Mesenchymal stem cell (in vitro differentiated cells and primary cell): ENCODE measurements at regions not wholly inside any gene's neighbourhood (a gene's known extent, or its start where the extent isn't known, plus 50 kb on each side); places are given as distances from the start of the nearest gene placed in this dataset.

Experiments used
- DNase-seq: peaks from one replicate; pipeline ENCODE4 v3.0.0-alpha.2; 2013
- H2AFZ ChIP-seq: one replicate; pipeline ENCODE4 v1.6.1; 2013; ENCODE audit warnings: low read depth, mild to moderate bottlenecking, control low read depth, inconsistent platforms, low read length, moderate library complexity
- H2AK5ac ChIP-seq: 2 replicates; pipeline ENCODE4 v1.6.1; 2013; ENCODE audit warnings: low read length, moderate library complexity, mild to moderate bottlenecking, inconsistent platforms; ENCODE audit not compliant: severe bottlenecking
- H2BK120ac ChIP-seq: one replicate; pipeline ENCODE4 v1.6.1; 2013; ENCODE audit warnings: low read depth, mild to moderate bottlenecking, inconsistent platforms, low read length, moderate library complexity
- H2BK12ac ChIP-seq, 2 experiments: one replicate each; pipeline ENCODE4 v1.6.1; 2013; ENCODE audit warnings: inconsistent platforms in 2 of 2, low read length in 2 of 2, mild to moderate bottlenecking in 2 of 2, moderate library complexity in 2 of 2, control low read depth in 1 of 2
- H2BK15ac ChIP-seq: one replicate; pipeline ENCODE4 v1.6.1; 2013; ENCODE audit warnings: mild to moderate bottlenecking, low read depth, inconsistent platforms; ENCODE audit not compliant: poor library complexity, severe bottlenecking
- H2BK5ac ChIP-seq: 2 replicates; pipeline ENCODE4 v1.6.1; 2013; ENCODE audit warnings: low read depth, mild to moderate bottlenecking, low read length, control low read depth, inconsistent platforms; ENCODE audit not compliant: poor library complexity, severe bottlenecking
- H3K14ac ChIP-seq, 2 experiments: one replicate each; pipeline ENCODE4 v1.6.1; 2013; ENCODE audit warnings: inconsistent platforms in 2 of 2, low read length in 2 of 2, control low read depth in 1 of 2, mild to moderate bottlenecking in 1 of 2, moderate library complexity in 1 of 2
- H3K18ac ChIP-seq, 2 experiments: one replicate each; pipeline ENCODE4 v1.6.1; 2013; ENCODE audit warnings: inconsistent platforms in 2 of 2, low read length in 2 of 2, control low read depth in 1 of 2, low read depth in 1 of 2, mild to moderate bottlenecking in 1 of 2
- H3K23ac ChIP-seq, 2 experiments: one replicate each; pipeline ENCODE4 v1.6.1; 2013; ENCODE audit warnings: inconsistent platforms in 2 of 2, low read length in 2 of 2, mild to moderate bottlenecking in 2 of 2, moderate library complexity in 2 of 2, control low read depth in 1 of 2
- H3K27ac ChIP-seq: 2 replicates; pipeline ENCODE4 v1.5.1; 2013; ENCODE audit warnings: mild to moderate bottlenecking, moderate library complexity, low read length, control low read depth, inconsistent platforms; ENCODE audit not compliant: poor library complexity, severe bottlenecking
- H3K27me3 ChIP-seq, 2 experiments: 2 replicates each; pipeline versions ENCODE4 v1.6.1 to v1.7.0; 2013; ENCODE audit warnings: low read length in 2 of 2, mild to moderate bottlenecking in 2 of 2, moderate library complexity in 2 of 2, control low read depth in 1 of 2, inconsistent platforms in 1 of 2; ENCODE audit not compliant: control insufficient read depth in 1 of 2, insufficient read depth in 1 of 2
- H3K36me3 ChIP-seq, 2 experiments: 2 replicates each; pipeline versions ENCODE4 v1.6.1 to v1.7.0; 2013; ENCODE audit warnings: low read length in 2 of 2, control low read depth in 1 of 2, inconsistent platforms in 1 of 2, low read depth in 1 of 2, mild to moderate bottlenecking in 1 of 2; ENCODE audit not compliant: insufficient read depth in 2 of 2, control insufficient read depth in 1 of 2
- H3K4ac ChIP-seq, 2 experiments: one replicate each; pipeline ENCODE4 v1.6.1; 2013; ENCODE audit warnings: inconsistent platforms in 2 of 2, low read length in 2 of 2, mild to moderate bottlenecking in 2 of 2, moderate library complexity in 2 of 2, control low read depth in 1 of 2, low read depth in 1 of 2
- H3K4me1 ChIP-seq: 2 replicates; pipeline ENCODE4 v1.6.1; 2013; ENCODE audit warnings: low read depth, low read length, control low read depth; ENCODE audit not compliant: control insufficient read depth, insufficient read depth
- H3K4me2 ChIP-seq: 2 replicates; pipeline ENCODE4 v1.6.1; 2013; ENCODE audit warnings: low read length, mild to moderate bottlenecking, inconsistent platforms; ENCODE audit not compliant: poor library complexity, severe bottlenecking
- H3K4me3 ChIP-seq, 2 experiments: 2 replicates each; pipeline versions ENCODE4 v1.5.1 to v1.7.0; 2013; ENCODE audit warnings: low read length in 2 of 2, mild to moderate bottlenecking in 2 of 2, control low read depth in 1 of 2, low read depth in 1 of 2; ENCODE audit not compliant: insufficient read depth in 1 of 2
- H3K79me1 ChIP-seq: replicated peaks from 2 replicates; pipeline ENCODE4 v1.6.1; 2013; ENCODE audit warnings: mild to moderate bottlenecking, control low read depth, low read length, inconsistent platforms; ENCODE audit not compliant: poor library complexity, severe bottlenecking
- H3K9ac ChIP-seq: 2 replicates; pipeline ENCODE4 v1.7.0; 2013; ENCODE audit warnings: mild to moderate bottlenecking, low read length, moderate library complexity
- H3K9me3 ChIP-seq: 2 replicates; pipeline ENCODE4 v1.7.0; 2013; ENCODE audit warnings: mild to moderate bottlenecking, low read length; ENCODE audit not compliant: control insufficient read depth
- H4K8ac ChIP-seq: one replicate; pipeline ENCODE4 v1.6.1; 2013; ENCODE audit warnings: inconsistent platforms, mild to moderate bottlenecking, low read length, moderate library complexity
- H4K91ac ChIP-seq: one replicate; pipeline ENCODE4 v1.6.1; 2013; ENCODE audit warnings: mild to moderate bottlenecking, low read length, inconsistent platforms
- WGBS: methylation state at CpG from one replicate; pipeline ENCODE4 v1.1.7; 2013; ENCODE audit warnings: mixed read lengths; 5-methylcytosine and 5-hydroxymethylcytosine counted together

GRCh38 chr18:10053861-10054260, 140.0 kb downstream of the VAPA start:
- peaks cover 9% of the 10 kb centered on the region for H3K4me1 ChIP-seq
- no peak overlapping the region for H3K23ac ChIP-seq
- 96% methylated on average over 3 of the region's 5 CpGs for WGBS
- no peak overlapping the region for H3K9ac ChIP-seq
- peak overlapping the region; percentile 90 for H4K91ac ChIP-seq
- H3K27ac ChIP-seq: no peak overlapping the region
- no peak overlapping the region for H3K4me2 ChIP-seq
- no peaks in the 10 kb centered on the region for H3K36me3 ChIP-seq
- no peak overlapping the region for H3K4me3 ChIP-seq
- peak overlapping the region in 1 of 2 experiments; percentile 40 for H3K4ac ChIP-seq
- peak overlapping the region; percentile 91 to 96 for H2BK12ac ChIP-seq
- H2AK5ac ChIP-seq: no peak overlapping the region
- peak overlapping the region in 1 of 2 experiments; percentile 19 for H3K14ac ChIP-seq
- peak overlapping the region; percentile 42 for H2BK120ac ChIP-seq
- no peak overlapping the region for H4K8ac ChIP-seq
- no peaks in the 10 kb centered on the region for H3K79me1 ChIP-seq
- H2AFZ ChIP-seq: no peak overlapping the region
- H3K9me3 ChIP-seq: no peaks in the 10 kb centered on the region
- H2BK15ac ChIP-seq: no peak overlapping the region
- no peak overlapping the region for H2BK5ac ChIP-seq
- no peak for DNase-seq
- H3K27me3 ChIP-seq: no peaks in the 10 kb centered on the region
- peak overlapping the region; percentile 40 to 56 for H3K18ac ChIP-seq

GRCh38 chr18:10054366-10054765, 140.6 kb downstream of the VAPA start:
- Histone ChIP-seq H3K79me1 (no peaks in the 10 kb centered on the region), H3K18ac (peak overlapping the region; percentile 56 to 62), H4K91ac (peak overlapping the region; percentile 89)

GRCh38 chr18:10055125-10055750, 141.4 kb downstream of the VAPA start:
- no peak overlapping the region for H2BK120ac ChIP-seq
- H2AK5ac ChIP-seq: no peak overlapping the region
- no peak overlapping the region for H3K4me3 ChIP-seq
- no peak overlapping the region for H3K23ac ChIP-seq
- no peaks in the 10 kb centered on the region for H3K9me3 ChIP-seq
- no peak for DNase-seq
- H2BK15ac ChIP-seq: no peak overlapping the region
- peak overlapping the region in 1 of 2 experiments; percentile 5 for H3K14ac ChIP-seq
- H3K9ac ChIP-seq: no peak overlapping the region
- H4K8ac ChIP-seq: peak overlapping the region; percentile 59
- no peaks in the 10 kb centered on the region for H3K36me3 ChIP-seq
- H2BK12ac ChIP-seq: peak overlapping the region; percentile 96 to 99
- H3K18ac ChIP-seq: peak overlapping the region; percentile 56 to 62
- peak overlapping the region; percentile 15 to 66 for H3K4ac ChIP-seq
- H3K27ac ChIP-seq: no peak overlapping the region
- no peak overlapping the region for H2BK5ac ChIP-seq
- H4K91ac ChIP-seq: peak overlapping the region; percentile 89
- peaks cover 6% of the 10 kb centered on the region for H3K4me1 ChIP-seq
- no peaks in the 10 kb centered on the region for H3K79me1 ChIP-seq
- no peak overlapping the region for H2AFZ ChIP-seq
- no peaks in the 10 kb centered on the region for H3K27me3 ChIP-seq
- no peak overlapping the region for H3K4me2 ChIP-seq
- WGBS: 77% methylated on average over 10 of the region's 10 CpGs

More at GRCh38 chr18:10054366-10054765, 140.6 kb downstream of the VAPA start:
- H2AFZ ChIP-seq: no peak overlapping the region
- H3K23ac ChIP-seq: no peak overlapping the region
- H2BK15ac ChIP-seq: peak overlapping the region; percentile 26
- H3K4me1 ChIP-seq: peaks cover 7% of the 10 kb centered on the region
- H2BK5ac ChIP-seq: no peak overlapping the region
- H3K4ac ChIP-seq: peak overlapping the region in 1 of 2 experiments; percentile 66
- no peaks in the 10 kb centered on the region for H3K9me3 ChIP-seq
- no peak for DNase-seq
- H2BK120ac ChIP-seq: peak overlapping the region; percentile 42
- WGBS: 88% methylated on average over 10 of the region's 10 CpGs
- H3K27me3 ChIP-seq: no peaks in the 10 kb centered on the region
- peak overlapping the region; percentile 35 for H4K8ac ChIP-seq
- H2AK5ac ChIP-seq: no peak overlapping the region
- H3K36me3 ChIP-seq: no peaks in the 10 kb centered on the region
- H3K4me3 ChIP-seq: no peak overlapping the region
- no peak overlapping the region for H3K14ac ChIP-seq
- H2BK12ac ChIP-seq: peak overlapping the region; percentile 96 to 99
- no peak overlapping the region for H3K27ac ChIP-seq
- no peak overlapping the region for H3K9ac ChIP-seq
- no peak overlapping the region for H3K4me2 ChIP-seq

GRCh38 chr18:10056506-10056905, 142.7 kb downstream of the VAPA start:
- no peaks in the 10 kb centered on the region for H3K79me1 ChIP-seq
- H2BK15ac ChIP-seq: no peak overlapping the region
- H3K14ac ChIP-seq: peak overlapping the region in 1 of 2 experiments; percentile 86
- no peak overlapping the region for H3K4me2 ChIP-seq
- peak overlapping the region; percentile 51 to 75 for H3K4ac ChIP-seq
- no peak overlapping the region for H2AFZ ChIP-seq
- H2BK12ac ChIP-seq: peak overlapping the region; percentile 73 to 99
- H3K27ac ChIP-seq: no peak overlapping the region
- WGBS: 99% methylated on average over 12 of the region's 12 CpGs
- H3K36me3 ChIP-seq: no peaks in the 10 kb centered on the region
- H2BK120ac ChIP-seq: peak overlapping the region; percentile 65
- no peaks in the 10 kb centered on the region for H3K9me3 ChIP-seq
- peak overlapping the region; percentile 62 to 95 for H3K18ac ChIP-seq
- H4K91ac ChIP-seq: peak overlapping the region; percentile 77
- no peak overlapping the region for H3K23ac ChIP-seq
- no peak for DNase-seq
- H4K8ac ChIP-seq: peak overlapping the region; percentile 5
- H3K4me3 ChIP-seq: no peak overlapping the region
- H2AK5ac ChIP-seq: peak overlapping the region; percentile 29
- no peak overlapping the region for H2BK5ac ChIP-seq
- H3K4me1 ChIP-seq: peaks cover 6% of the 10 kb centered on the region
- no peak overlapping the region for H3K9ac ChIP-seq
- H3K27me3 ChIP-seq: no peaks in the 10 kb centered on the region
